A549 (cell line): ENCODE measurements at regions not wholly inside any gene's neighbourhood (a gene's known extent, or its start where the extent isn't known, plus 50 kb on each side); places are given as distances from the start of the nearest gene placed in this dataset.

Experiments used
- ATAC-seq, 2 experiments: fragments of 200-7000 bp in 1 of 2; fragments of >200 bp in 1 of 2; cut with Nextera tagmentation in 1 of 2; cut with Tn5 transposase in 1 of 2; 3 replicates each; pipeline versions ENCODE4 v1.8.0 to v1.9.1; 2018 to 2020; ENCODE audit warnings: mild to moderate bottlenecking in 1 of 2, moderate library complexity in 1 of 2
- CTCF ChIA-PET: fragments of 300-600 bp; sonication (Branson Sonifier 250); formaldehyde crosslinking; extraction: SDS; loops from one replicate; lab custom pipeline; 2021; ENCODE audit warnings: antibody characterized with exemption, inconsistent platforms; lab: Yijun Ruan, JAX
- POLR2A ChIA-PET: fragments of 350-600 bp; formaldehyde crosslinking; extraction: SDS; loops from one replicate; lab custom pipeline; 2021; ENCODE audit warnings: antibody characterized with exemption, inconsistent platforms; lab: Yijun Ruan, JAX
- DNase-seq, 2 experiments: peaks; one replicate each; pipeline versions ENCODE4 v3.0.0 to v3.0.0-alpha.2; 2011 to 2016; ENCODE audit warnings: low read depth in 1 of 2, low spot score in 1 of 2
- FAIRE-seq: peaks from 2 replicates; lab custom pipeline; 2011; peaks lifted over from hg19 to GRCh38; lab: Jason Lieb, UNC
- H3K27ac ChIP-seq, 2 experiments: fragments of >200 bp; sonication (Bioruptor Twin); formaldehyde crosslinking; 3 replicates each; pipeline ENCODE4 v1.5.1; 2016 to 2017
- H3K4me1 ChIP-seq: fragments of >200 bp; sonication (Bioruptor Twin); formaldehyde crosslinking; 3 replicates; pipeline ENCODE4 v1.6.1; 2016
- H3K4me2 ChIP-seq: fragments of >200 bp; sonication (Bioruptor Twin); formaldehyde crosslinking; 3 replicates; pipeline ENCODE4 v1.6.1; 2016
- H3K4me3 ChIP-seq: fragments of >200 bp; sonication (Bioruptor Twin); formaldehyde crosslinking; 3 replicates; pipeline ENCODE4 v1.5.1; 2016
- H3K9me3 ChIP-seq: fragments of >200 bp; sonication (Bioruptor Twin); formaldehyde crosslinking; 3 replicates; pipeline ENCODE4 v1.6.1; 2016
- BHLHE40 ChIP-seq: IDR thresholded peaks from 2 replicates; pipeline ENCODE4 v1.6.1; 2012; ENCODE audit warnings: low read depth, low read length, inconsistent platforms
- CEBPB ChIP-seq, 2 experiments: fragments of >200 bp in 1 of 2; sonication (Bioruptor Twin) in 1 of 2; formaldehyde crosslinking in 1 of 2; IDR thresholded peaks; 2 replicates each; pipeline ENCODE4 v1.6.1; 2012 to 2016
- CHD2 ChIP-seq: fragments of 150-350 bp; IDR thresholded peaks from 2 replicates; pipeline ENCODE4 v1.6.1; 2014; ENCODE audit warnings: low read length; ENCODE audit not compliant: partially characterized antibody
- ESRRA ChIP-seq: fragments of 150-350 bp; IDR thresholded peaks from 2 replicates; pipeline ENCODE4 v1.6.1; 2014; ENCODE audit warnings: mild to moderate bottlenecking, low read length, borderline replicate concordance
- FOSB ChIP-seq: fragments of 250-450 bp; sonication (Bioruptor Pico); IDR thresholded peaks from 2 replicates; pipeline ENCODE4 v1.5.0; 2020; ENCODE audit warnings: mild to moderate bottlenecking, moderate library complexity
- FOXS1 ChIP-seq: fragments of 250-450 bp; sonication (Bioruptor Pico); IDR thresholded peaks from 2 replicates; pipeline ENCODE4 v1.5.0; 2020; ENCODE audit warnings: mild to moderate bottlenecking, moderate library complexity
- HDAC2 ChIP-seq: fragments of 200-600 bp; sonication (generic); IDR thresholded peaks from 2 replicates; pipeline ENCODE4 v1.6.1; 2016
- HEYL ChIP-seq: fragments of 250-450 bp; sonication (Bioruptor Pico); IDR thresholded peaks from 2 replicates; pipeline ENCODE4 v1.8.0; 2021; ENCODE audit warnings: mild to moderate bottlenecking, moderate library complexity
- HOXB13 ChIP-seq: fragments of 250-450 bp; sonication (Bioruptor Pico); IDR thresholded peaks from 2 replicates; pipeline ENCODE4 v1.5.0; 2020; ENCODE audit warnings: low read depth, mild to moderate bottlenecking, moderate library complexity
- HOXB5 ChIP-seq: fragments of 250-450 bp; sonication (Bioruptor Pico); IDR thresholded peaks from 2 replicates; pipeline ENCODE4 v1.5.0; 2020; ENCODE audit warnings: mild to moderate bottlenecking, moderate library complexity
- JUNB ChIP-seq: fragments of >200 bp; sonication (Bioruptor Twin); formaldehyde crosslinking; IDR thresholded peaks from 2 replicates; pipeline ENCODE4 v1.6.1; 2016
- MAZ ChIP-seq: fragments of 150-350 bp; IDR thresholded peaks from 2 replicates; pipeline ENCODE4 v1.6.1; 2014; ENCODE audit warnings: antibody characterized with exemption, low read depth, low read length, borderline replicate concordance
- MYC ChIP-seq: IDR thresholded peaks from 2 replicates; pipeline ENCODE4 v1.6.1; 2012; ENCODE audit warnings: mild to moderate bottlenecking, inconsistent platforms, low read length, improper control_type of control experiment, borderline replicate concordance
- NR3C1 ChIP-seq: fragments of >200 bp; sonication (Bioruptor Twin); formaldehyde crosslinking; IDR thresholded peaks from 3 replicates; pipeline ENCODE4 v1.6.1; 2017
- POLR2A ChIP-seq: IDR thresholded peaks from 2 replicates; pipeline ENCODE4 v1.6.1; 2012; ENCODE audit warnings: mild to moderate bottlenecking, low read length
- ZC3H11A ChIP-seq: fragments of 450-650 bp; IDR thresholded peaks from 2 replicates; pipeline ENCODE4 v1.6.1; 2014; ENCODE audit warnings: antibody characterized with exemption, mild to moderate bottlenecking
- ZFP36 ChIP-seq: fragments of 450-650 bp; IDR thresholded peaks from 2 replicates; pipeline ENCODE4 v1.6.1; 2014; ENCODE audit warnings: borderline replicate concordance; ENCODE audit not compliant: partially characterized antibody
- WGBS: methylation state at CpG from one replicate; pipeline ENCODE4 v1.1.6; 2017; ENCODE audit errors: missing lambda C conversion rate; 5-methylcytosine and 5-hydroxymethylcytosine counted together
- TF ChIP-seq, protein P1 (sequence below): fragments of 250-450 bp; sonication (Bioruptor Pico); IDR thresholded peaks from 2 replicates; pipeline ENCODE4 v1.5.0; 2021; ENCODE audit warnings: mild to moderate bottlenecking, moderate library complexity, borderline replicate concordance
- TF ChIP-seq, protein P2 (sequence below): fragments of >200 bp; sonication (Bioruptor Twin); formaldehyde crosslinking; IDR thresholded peaks from 3 replicates; pipeline ENCODE4 v1.6.1; 2016
- TF ChIP-seq, protein P3 (sequence below): fragments of 250-450 bp; sonication (Bioruptor Pico); IDR thresholded peaks from 2 replicates; pipeline ENCODE4 v1.5.0; 2020; ENCODE audit warnings: low read depth, mild to moderate bottlenecking, moderate library complexity
- TF ChIP-seq, protein P4 (sequence below): fragments of >200 bp; sonication (Bioruptor Twin); formaldehyde crosslinking; IDR thresholded peaks from 2 replicates; pipeline ENCODE4 v1.6.1; 2016
- TF ChIP-seq, protein P5 (sequence below): IDR thresholded peaks from 2 replicates; pipeline ENCODE4 v1.6.1; 2012
- TF ChIP-seq, protein P6 (sequence below): fragments of 200-600 bp; sonication (generic); IDR thresholded peaks from 2 replicates; pipeline ENCODE4 v1.6.1; 2016; ENCODE audit warnings: antibody characterized with exemption, mild to moderate bottlenecking, moderate library complexity
- TF ChIP-seq, protein P7 (sequence below): IDR thresholded peaks from 2 replicates; pipeline ENCODE4 v1.6.1; 2012; ENCODE audit warnings: low read depth, borderline replicate concordance
- TF ChIP-seq, protein P8 (sequence below): fragments of 150-350 bp; IDR thresholded peaks from 2 replicates; pipeline ENCODE4 v1.6.1; 2014; ENCODE audit warnings: low read depth, mild to moderate bottlenecking, low read length

DNA sequence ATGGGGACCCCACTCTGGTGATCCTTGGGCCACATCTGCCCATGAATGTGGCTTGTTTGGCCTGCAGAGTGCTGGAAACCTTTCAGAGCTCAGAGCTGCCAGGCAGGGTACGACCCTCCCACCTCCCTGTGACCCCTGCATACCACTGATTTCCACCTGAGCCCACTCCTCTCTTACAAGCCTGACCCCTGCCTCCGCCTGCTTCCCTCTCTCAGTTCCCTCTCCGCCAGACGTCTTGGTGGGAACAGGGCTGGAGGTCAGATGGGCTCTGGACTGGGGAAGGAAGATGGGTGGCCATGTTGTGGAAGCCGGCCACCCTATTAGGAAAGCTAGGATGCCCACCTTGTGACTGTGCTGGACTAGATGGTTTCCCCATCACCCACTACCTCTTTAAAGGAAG, 185.1 kb downstream of the KATNIP start:
- WGBS: 95% methylated on average over 5 of the region's 5 CpGs
- Histone ChIP-seq H3K4me1 (no peaks in the 10 kb centered on the region), H3K4me3 (no peak overlapping the region), H3K4me2 (no peak overlapping the region), H3K27ac (no peak overlapping the region), H3K9me3 (no peaks in the 10 kb centered on the region)
- FAIRE-seq (no peak), DNase-seq (no peak), ATAC-seq (no peak)
- TF ChIP-seq ZC3H11A (no peak), HOXB5 (CRISPR knock-in tag) (no peak), HEYL (no peak), HDAC2 (no peak), FOXS1 (CRISPR knock-in tag) (no peak), MAZ (no peak), ESRRA (no peak), HOXB13 (CRISPR knock-in tag) (no peak), MYC (no peak), POLR2A (no peak), CHD2 (no peak), NR3C1 (no peak), FOSB (CRISPR knock-in tag) (no peak)
- TF ChIP-seq, protein P1, sequence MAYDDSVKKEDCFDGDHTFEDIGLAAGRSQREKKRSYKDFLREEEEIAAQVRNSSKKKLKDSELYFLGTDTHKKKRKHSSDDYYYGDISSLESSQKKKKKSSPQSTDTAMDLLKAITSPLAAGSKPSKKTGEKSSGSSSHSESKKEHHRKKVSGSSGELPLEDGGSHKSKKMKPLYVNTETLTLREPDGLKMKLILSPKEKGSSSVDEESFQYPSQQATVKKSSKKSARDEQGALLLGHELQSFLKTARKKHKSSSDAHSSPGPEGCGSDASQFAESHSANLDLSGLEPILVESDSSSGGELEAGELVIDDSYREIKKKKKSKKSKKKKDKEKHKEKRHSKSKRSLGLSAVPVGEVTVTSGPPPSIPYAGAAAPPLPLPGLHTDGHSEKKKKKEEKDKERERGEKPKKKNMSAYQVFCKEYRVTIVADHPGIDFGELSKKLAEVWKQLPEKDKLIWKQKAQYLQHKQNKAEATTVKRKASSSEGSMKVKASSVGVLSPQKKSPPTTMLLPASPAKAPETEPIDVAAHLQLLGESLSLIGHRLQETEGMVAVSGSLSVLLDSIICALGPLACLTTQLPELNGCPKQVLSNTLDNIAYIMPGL: no peak
- TF ChIP-seq, protein P2, sequence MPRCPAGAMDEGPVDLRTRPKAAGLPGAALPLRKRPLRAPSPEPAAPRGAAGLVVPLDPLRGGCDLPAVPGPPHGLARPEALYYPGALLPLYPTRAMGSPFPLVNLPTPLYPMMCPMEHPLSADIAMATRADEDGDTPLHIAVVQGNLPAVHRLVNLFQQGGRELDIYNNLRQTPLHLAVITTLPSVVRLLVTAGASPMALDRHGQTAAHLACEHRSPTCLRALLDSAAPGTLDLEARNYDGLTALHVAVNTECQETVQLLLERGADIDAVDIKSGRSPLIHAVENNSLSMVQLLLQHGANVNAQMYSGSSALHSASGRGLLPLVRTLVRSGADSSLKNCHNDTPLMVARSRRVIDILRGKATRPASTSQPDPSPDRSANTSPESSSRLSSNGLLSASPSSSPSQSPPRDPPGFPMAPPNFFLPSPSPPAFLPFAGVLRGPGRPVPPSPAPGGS: no peak
- TF ChIP-seq, protein P3, sequence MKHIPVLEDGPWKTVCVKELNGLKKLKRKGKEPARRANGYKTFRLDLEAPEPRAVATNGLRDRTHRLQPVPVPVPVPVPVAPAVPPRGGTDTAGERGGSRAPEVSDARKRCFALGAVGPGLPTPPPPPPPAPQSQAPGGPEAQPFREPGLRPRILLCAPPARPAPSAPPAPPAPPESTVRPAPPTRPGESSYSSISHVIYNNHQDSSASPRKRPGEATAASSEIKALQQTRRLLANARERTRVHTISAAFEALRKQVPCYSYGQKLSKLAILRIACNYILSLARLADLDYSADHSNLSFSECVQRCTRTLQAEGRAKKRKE: no peak
- TF ChIP-seq, protein P4, sequence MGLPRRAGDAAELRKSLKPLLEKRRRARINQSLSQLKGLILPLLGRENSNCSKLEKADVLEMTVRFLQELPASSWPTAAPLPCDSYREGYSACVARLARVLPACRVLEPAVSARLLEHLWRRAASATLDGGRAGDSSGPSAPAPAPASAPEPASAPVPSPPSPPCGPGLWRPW: no peak
- TF ChIP-seq, protein P5, sequence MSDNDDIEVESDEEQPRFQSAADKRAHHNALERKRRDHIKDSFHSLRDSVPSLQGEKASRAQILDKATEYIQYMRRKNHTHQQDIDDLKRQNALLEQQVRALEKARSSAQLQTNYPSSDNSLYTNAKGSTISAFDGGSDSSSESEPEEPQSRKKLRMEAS: no peak
- TF ChIP-seq, protein P6, sequence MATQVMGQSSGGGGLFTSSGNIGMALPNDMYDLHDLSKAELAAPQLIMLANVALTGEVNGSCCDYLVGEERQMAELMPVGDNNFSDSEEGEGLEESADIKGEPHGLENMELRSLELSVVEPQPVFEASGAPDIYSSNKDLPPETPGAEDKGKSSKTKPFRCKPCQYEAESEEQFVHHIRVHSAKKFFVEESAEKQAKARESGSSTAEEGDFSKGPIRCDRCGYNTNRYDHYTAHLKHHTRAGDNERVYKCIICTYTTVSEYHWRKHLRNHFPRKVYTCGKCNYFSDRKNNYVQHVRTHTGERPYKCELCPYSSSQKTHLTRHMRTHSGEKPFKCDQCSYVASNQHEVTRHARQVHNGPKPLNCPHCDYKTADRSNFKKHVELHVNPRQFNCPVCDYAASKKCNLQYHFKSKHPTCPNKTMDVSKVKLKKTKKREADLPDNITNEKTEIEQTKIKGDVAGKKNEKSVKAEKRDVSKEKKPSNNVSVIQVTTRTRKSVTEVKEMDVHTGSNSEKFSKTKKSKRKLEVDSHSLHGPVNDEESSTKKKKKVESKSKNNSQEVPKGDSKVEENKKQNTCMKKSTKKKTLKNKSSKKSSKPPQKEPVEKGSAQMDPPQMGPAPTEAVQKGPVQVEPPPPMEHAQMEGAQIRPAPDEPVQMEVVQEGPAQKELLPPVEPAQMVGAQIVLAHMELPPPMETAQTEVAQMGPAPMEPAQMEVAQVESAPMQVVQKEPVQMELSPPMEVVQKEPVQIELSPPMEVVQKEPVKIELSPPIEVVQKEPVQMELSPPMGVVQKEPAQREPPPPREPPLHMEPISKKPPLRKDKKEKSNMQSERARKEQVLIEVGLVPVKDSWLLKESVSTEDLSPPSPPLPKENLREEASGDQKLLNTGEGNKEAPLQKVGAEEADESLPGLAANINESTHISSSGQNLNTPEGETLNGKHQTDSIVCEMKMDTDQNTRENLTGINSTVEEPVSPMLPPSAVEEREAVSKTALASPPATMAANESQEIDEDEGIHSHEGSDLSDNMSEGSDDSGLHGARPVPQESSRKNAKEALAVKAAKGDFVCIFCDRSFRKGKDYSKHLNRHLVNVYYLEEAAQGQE: no peak
- ChIA-PET POLR2A (no interaction called here), CTCF (no interaction called here)

DNA sequence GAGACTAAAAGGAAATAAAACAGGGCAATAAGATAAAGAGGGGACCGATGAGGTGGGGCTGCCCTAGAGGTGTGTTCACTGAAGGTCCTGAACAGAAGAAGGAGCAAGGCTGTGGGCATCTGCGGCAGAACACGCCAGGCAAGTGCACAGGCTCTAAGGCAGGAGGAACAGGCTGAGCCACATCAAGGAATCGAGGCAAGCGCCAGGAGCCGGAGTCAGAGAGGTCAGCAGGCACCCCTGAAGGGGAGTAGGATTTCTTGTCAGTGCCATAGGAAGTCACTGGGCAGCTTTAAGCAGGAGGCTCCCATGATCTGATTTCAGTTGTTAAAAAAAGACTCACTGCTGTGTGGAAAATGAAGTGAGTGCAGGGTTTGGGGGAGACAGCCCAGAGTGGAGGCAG, 186.5 kb downstream of the KATNIP start:
- Histone ChIP-seq H3K4me1 (no peaks in the 10 kb centered on the region), H3K4me2 (no peak overlapping the region), H3K4me3 (no peak overlapping the region), H3K27ac (no peak overlapping the region), H3K9me3 (no peaks in the 10 kb centered on the region)
- DNase-seq (no peak), FAIRE-seq (no peak), ATAC-seq (no peak)
- TF ChIP-seq JUNB (no peak), MYC (no peak), BHLHE40 (no peak), CEBPB (IDR thresholded peaks at IDR 0.05) (no peak), ZFP36 (no peak)
- TF ChIP-seq, protein P3: no peak
- TF ChIP-seq, protein P7, sequence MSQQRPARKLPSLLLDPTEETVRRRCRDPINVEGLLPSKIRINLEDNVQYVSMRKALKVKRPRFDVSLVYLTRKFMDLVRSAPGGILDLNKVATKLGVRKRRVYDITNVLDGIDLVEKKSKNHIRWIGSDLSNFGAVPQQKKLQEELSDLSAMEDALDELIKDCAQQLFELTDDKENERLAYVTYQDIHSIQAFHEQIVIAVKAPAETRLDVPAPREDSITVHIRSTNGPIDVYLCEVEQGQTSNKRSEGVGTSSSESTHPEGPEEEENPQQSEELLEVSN: no peak
- TF ChIP-seq, protein P8, sequence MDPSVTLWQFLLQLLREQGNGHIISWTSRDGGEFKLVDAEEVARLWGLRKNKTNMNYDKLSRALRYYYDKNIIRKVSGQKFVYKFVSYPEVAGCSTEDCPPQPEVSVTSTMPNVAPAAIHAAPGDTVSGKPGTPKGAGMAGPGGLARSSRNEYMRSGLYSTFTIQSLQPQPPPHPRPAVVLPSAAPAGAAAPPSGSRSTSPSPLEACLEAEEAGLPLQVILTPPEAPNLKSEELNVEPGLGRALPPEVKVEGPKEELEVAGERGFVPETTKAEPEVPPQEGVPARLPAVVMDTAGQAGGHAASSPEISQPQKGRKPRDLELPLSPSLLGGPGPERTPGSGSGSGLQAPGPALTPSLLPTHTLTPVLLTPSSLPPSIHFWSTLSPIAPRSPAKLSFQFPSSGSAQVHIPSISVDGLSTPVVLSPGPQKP: no peak
- WGBS: 97% methylated on average over 6 of the region's 6 CpGs
- POLR2A ChIA-PET: no interaction called here
- CTCF ChIA-PET: interaction anchor here (1.3 kb wide), 1 partner anchor 46 kb away, joined by 4 read pairs; no protein-coding TSS in a partner anchor
